PC-3 (cell line): ENCODE measurements at regions not wholly inside any gene's neighbourhood (a gene's known extent, or its start where the extent isn't known, plus 50 kb on each side); places are given as distances from the start of the nearest gene placed in this dataset.

ENCODE experiments used
- ATAC-seq: fragments of 200-7000 bp; cut with Tn5 transposase; 2 replicates; pipeline ENCODE4 v1.9.1; 2020; ENCODE audit warnings: mild to moderate bottlenecking, moderate library complexity
- BruUV-seq: library from RNA; stranded (reverse); fragments of 400-500 nt; replicated peaks from 2 replicates; lab custom pipeline; 2021; lab: Mats Ljungman, UMichigan
- CTCF ChIA-PET: fragments of 300-600 bp; sonication (Branson Sonifier 250); formaldehyde crosslinking; loops from one replicate; lab custom pipeline; 2022; ENCODE audit warnings: antibody characterized with exemption; lab: Charles Lee
- POLR2A ChIA-PET: fragments of 300-600 bp; sonication (Branson Sonifier 250); formaldehyde crosslinking; loops from one replicate; lab custom pipeline; 2022; ENCODE audit warnings: antibody characterized with exemption; ENCODE audit not compliant: unreplicated experiment; lab: Charles Lee
- DNase-seq: peaks from one replicate; pipeline ENCODE4 v3.0.0-alpha.2; 2015
- H2AFZ ChIP-seq: fragments of 300-600 bp; sonication (generic); 2 replicates; pipeline ENCODE4 v1.6.0; 2016; ENCODE audit warnings: antibody characterized with exemption, low read length
- H3F3A ChIP-seq: fragments of 300-600 bp; sonication (generic); one replicate; pipeline ENCODE4 v1.6.0; 2017; ENCODE audit warnings: antibody characterized with exemption, low read length, control low read depth, mild to moderate bottlenecking; ENCODE audit not compliant: unreplicated experiment
- H3K27ac ChIP-seq: fragments of 300-600 bp; sonication (generic); 2 replicates; pipeline ENCODE4 v1.5.1; 2016; ENCODE audit warnings: mild to moderate bottlenecking, low read length
- H3K27me3 ChIP-seq: fragments of 300-600 bp; sonication (generic); 2 replicates; pipeline ENCODE4 v1.6.1; 2016; ENCODE audit warnings: low read length, mixed read lengths
- H3K36me3 ChIP-seq: fragments of 300-600 bp; sonication (generic); 2 replicates; pipeline ENCODE4 v1.6.1; 2016; ENCODE audit warnings: low read depth, mixed run types, low read length, mixed read lengths
- H3K4me1 ChIP-seq: fragments of 300-600 bp; sonication (generic); 2 replicates; pipeline ENCODE4 v1.5.1; 2016; ENCODE audit warnings: low read length; ENCODE audit not compliant: insufficient read depth
- H3K4me2 ChIP-seq: fragments of 300-600 bp; sonication (generic); 2 replicates; pipeline ENCODE4 v1.6.0; 2016; ENCODE audit warnings: low read length
- H3K4me3 ChIP-seq: fragments of 300-600 bp; sonication (generic); 2 replicates; pipeline ENCODE4 v1.5.1; 2016; ENCODE audit warnings: mild to moderate bottlenecking, low read length, mixed read lengths
- H3K79me2 ChIP-seq: fragments of 300-600 bp; sonication (generic); 2 replicates; pipeline ENCODE4 v1.6.1; 2017; ENCODE audit warnings: low read length, mixed read lengths
- H3K9ac ChIP-seq: fragments of 300-600 bp; sonication (generic); 2 replicates; pipeline ENCODE4 v1.6.0; 2016; ENCODE audit warnings: mild to moderate bottlenecking, low read length
- H3K9me2 ChIP-seq: fragments of 300-600 bp; sonication (generic); replicated peaks from 2 replicates; pipeline ENCODE4 v1.6.1; 2016; ENCODE audit warnings: mixed run types, low read length, mixed read lengths
- H3K9me3 ChIP-seq: fragments of 300-600 bp; sonication (generic); 2 replicates; pipeline ENCODE4 v1.6.1; 2016; ENCODE audit warnings: low read length, mixed read lengths
- H4K20me1 ChIP-seq: fragments of 300-600 bp; sonication (generic); 2 replicates; pipeline ENCODE4 v1.6.1; 2016; ENCODE audit warnings: low read length, mixed read lengths
- EZH2 ChIP-seq: fragments of 300-600 bp; sonication (generic); IDR thresholded peaks from one replicate; pipeline ENCODE4 v1.6.1; 2017; ENCODE audit warnings: antibody characterized with exemption, mild to moderate bottlenecking, low read length; ENCODE audit not compliant: unreplicated experiment
- EZH2phosphoT487 ChIP-seq: fragments of 300-600 bp; sonication (generic); IDR thresholded peaks from 2 replicates; pipeline ENCODE4 v1.6.1; 2018; ENCODE audit warnings: mild to moderate bottlenecking, antibody characterized with exemption, low read length, borderline replicate concordance
- intact Hi-C: fragments of 100-400 bp; cut with micrococcal nuclease; formaldehyde crosslinking; loops from 2 replicates; pipeline ENCODE4 v1.9.0; 2023
- TF ChIP-seq, protein P1 (sequence below): fragments of 300-600 bp; sonication (generic); conservative IDR thresholded peaks from 2 replicates; pipeline ENCODE4 v1.5.1; 2017; ENCODE audit warnings: antibody characterized with exemption, low read depth, mild to moderate bottlenecking, low read length

DNA sequence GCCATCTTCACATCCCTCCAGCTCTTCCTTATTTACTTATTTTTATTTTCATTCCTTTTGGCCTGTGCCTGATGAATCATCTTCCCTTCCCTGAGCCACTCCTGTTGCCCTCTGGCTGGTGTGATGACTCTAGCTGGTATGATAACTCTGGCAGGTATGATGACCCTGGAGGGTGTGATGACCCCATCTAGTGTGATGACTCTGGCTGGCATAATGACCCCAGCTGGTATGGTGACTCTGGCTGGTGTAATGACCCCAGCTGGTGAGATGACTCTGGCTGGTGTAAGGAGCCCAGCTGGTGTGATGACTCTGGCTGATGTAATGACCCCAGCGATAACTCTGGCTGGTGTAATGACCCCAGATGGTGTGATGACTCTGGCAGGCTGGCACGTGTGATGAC, 426.8 kb downstream of the QKI start:
- Histone ChIP-seq H3K4me3 (no peak overlapping the region), H3K9me3 (no peaks in the 10 kb centered on the region), H3K36me3 (no peaks in the 10 kb centered on the region), H3K9ac (no peak overlapping the region), H3K27ac (no peak overlapping the region), H3K4me2 (no peak overlapping the region), H3K79me2 (no peaks in the 10 kb centered on the region), H3K4me1 (no peaks in the 10 kb centered on the region), H2AFZ (no peak overlapping the region), H4K20me1 (no peaks in the 10 kb centered on the region), H3F3A (no peaks in the 10 kb centered on the region), H3K27me3 (0 out of 2 replicates have a peak, but pooled peaks cover 7% of the 10 kb centered on the region), H3K9me2 (no peaks in the 10 kb centered on the region)
- TF ChIP-seq, protein P1, sequence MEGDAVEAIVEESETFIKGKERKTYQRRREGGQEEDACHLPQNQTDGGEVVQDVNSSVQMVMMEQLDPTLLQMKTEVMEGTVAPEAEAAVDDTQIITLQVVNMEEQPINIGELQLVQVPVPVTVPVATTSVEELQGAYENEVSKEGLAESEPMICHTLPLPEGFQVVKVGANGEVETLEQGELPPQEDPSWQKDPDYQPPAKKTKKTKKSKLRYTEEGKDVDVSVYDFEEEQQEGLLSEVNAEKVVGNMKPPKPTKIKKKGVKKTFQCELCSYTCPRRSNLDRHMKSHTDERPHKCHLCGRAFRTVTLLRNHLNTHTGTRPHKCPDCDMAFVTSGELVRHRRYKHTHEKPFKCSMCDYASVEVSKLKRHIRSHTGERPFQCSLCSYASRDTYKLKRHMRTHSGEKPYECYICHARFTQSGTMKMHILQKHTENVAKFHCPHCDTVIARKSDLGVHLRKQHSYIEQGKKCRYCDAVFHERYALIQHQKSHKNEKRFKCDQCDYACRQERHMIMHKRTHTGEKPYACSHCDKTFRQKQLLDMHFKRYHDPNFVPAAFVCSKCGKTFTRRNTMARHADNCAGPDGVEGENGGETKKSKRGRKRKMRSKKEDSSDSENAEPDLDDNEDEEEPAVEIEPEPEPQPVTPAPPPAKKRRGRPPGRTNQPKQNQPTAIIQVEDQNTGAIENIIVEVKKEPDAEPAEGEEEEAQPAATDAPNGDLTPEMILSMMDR: no peak
- no peak for TF ChIP-seq EZH2phosphoT487
- TF ChIP-seq EZH2: no peak
- ATAC-seq: no peak
- BruUV-seq: no TSS peak
- intact Hi-C loops: no loop called here
- POLR2A ChIA-PET: no interaction called here
- DNase-seq: no peak
- CTCF ChIA-PET: no interaction called here

DNA sequence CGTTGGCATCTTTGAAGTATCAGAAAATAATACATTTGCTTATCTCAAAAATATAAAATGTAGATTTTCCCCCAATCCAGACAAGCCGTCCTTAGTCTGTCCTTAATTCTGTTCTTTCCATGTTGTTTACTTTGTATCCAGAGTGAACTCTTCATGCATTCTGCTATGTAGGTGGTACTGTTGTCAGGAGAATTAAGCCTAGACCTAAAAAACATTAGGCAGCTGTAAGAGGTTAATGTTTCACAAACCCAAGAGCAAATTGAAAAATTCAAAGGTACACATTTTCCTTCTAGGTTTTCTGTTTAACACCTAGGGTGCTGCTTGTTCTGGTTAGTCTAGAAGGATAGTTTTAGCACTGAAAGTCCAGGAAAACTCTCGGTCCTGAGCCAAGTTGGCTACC, 426.4 kb downstream of the QKI start:
- BruUV-seq: no TSS peak
- H3K9ac ChIP-seq: no peak overlapping the region
- H3K36me3 ChIP-seq: no peaks in the 10 kb centered on the region
- H3K27ac ChIP-seq: no peak overlapping the region
- ChIA-PET CTCF (no interaction called here), POLR2A (no interaction called here)
- H3K27me3 ChIP-seq: 0 out of 2 replicates have a peak, but pooled peaks cover 7% of the 10 kb centered on the region
- no peak overlapping the region for H3K4me2 ChIP-seq
- TF ChIP-seq EZH2 (no peak), EZH2phosphoT487 (no peak)
- TF ChIP-seq, protein P1: no peak
- DNase-seq (no peak), ATAC-seq (no peak)
- no peaks in the 10 kb centered on the region for H3F3A ChIP-seq
- no peaks in the 10 kb centered on the region for H3K9me2 ChIP-seq
- H3K9me3 ChIP-seq: no peaks in the 10 kb centered on the region
- H3K4me1 ChIP-seq: no peaks in the 10 kb centered on the region
- H2AFZ ChIP-seq: no peak overlapping the region
- no peaks in the 10 kb centered on the region for H4K20me1 ChIP-seq
- H3K79me2 ChIP-seq: no peaks in the 10 kb centered on the region
- intact Hi-C loops: no loop called here
- H3K4me3 ChIP-seq: no peak overlapping the region

DNA sequence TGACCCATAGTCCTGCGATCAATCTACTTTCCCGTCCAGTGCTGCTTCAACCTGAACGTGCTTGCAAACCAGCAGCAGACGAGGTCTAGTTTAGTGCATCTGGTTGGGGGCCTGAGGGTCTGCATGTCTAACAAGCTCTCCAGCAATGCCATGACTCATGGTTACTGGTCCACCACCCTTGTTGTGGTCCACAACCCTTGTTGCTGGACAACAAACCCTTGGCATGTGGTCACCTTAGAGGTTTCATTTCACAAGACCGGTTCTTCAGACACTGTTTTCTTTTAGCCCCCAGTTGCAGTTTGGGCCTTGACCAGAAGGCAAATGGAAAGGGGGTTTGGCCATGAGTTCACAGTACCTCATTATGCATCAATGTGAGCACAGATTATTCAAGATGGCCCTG, 424.8 kb downstream of the QKI start:
- Histone ChIP-seq H3K79me2 (no peaks in the 10 kb centered on the region), H3K9me2 (no peaks in the 10 kb centered on the region), H3K27ac (no peak overlapping the region), H3K4me2 (no peak overlapping the region), H3K27me3 (0 out of 2 replicates have a peak, but pooled peaks cover 7% of the 10 kb centered on the region), H2AFZ (no peak overlapping the region), H3K9ac (no peak overlapping the region), H3K36me3 (no peaks in the 10 kb centered on the region), H3K4me1 (no peaks in the 10 kb centered on the region), H3K9me3 (no peaks in the 10 kb centered on the region), H4K20me1 (no peaks in the 10 kb centered on the region), H3K4me3 (no peak overlapping the region), H3F3A (no peaks in the 10 kb centered on the region)
- ChIA-PET CTCF (no interaction called here), POLR2A (no interaction called here)
- ATAC-seq (no peak), DNase-seq (no peak)
- TF ChIP-seq EZH2 (no peak), EZH2phosphoT487 (no peak)
- TF ChIP-seq, protein P1: no peak
- intact Hi-C loops: no loop called here
- no TSS peak for BruUV-seq
